Esophagus muscularis mucosa (tissue), 4 donors: ENCODE measurements at regions not wholly inside any gene's neighbourhood (a gene's known extent, or its start where the extent isn't known, plus 50 kb on each side); places are given as distances from the start of the nearest gene placed in this dataset.

Experiments used
- DNase-seq: peaks from one replicate; pipeline ENCODE4 v3.0.0-alpha.2; 2017; ENCODE audit errors: extremely low spot score
- H3K27ac ChIP-seq, 4 donors: fragments of 200-600 bp; sonication (generic); replicated peaks in 1 of 4; 1 replicate in 3 of 4; 2 replicates in 1 of 4; pipeline ENCODE4 v1.5.1; 2016 to 2019; ENCODE audit warnings: mild to moderate bottlenecking in 1 of 4
- H3K27me3 ChIP-seq, 4 donors: fragments of 200-600 bp; sonication (generic); one replicate each; pipeline versions ENCODE4 v1.5.1 to v1.6.0; 2016 to 2019
- H3K36me3 ChIP-seq, 4 donors: fragments of 200-600 bp; sonication (generic); one replicate each; pipeline ENCODE4 v1.5.1; 2016 to 2019
- H3K4me1 ChIP-seq, 4 donors: fragments of 200-600 bp; sonication (generic); one replicate each; pipeline ENCODE4 v1.5.1; 2016 to 2019
- H3K4me3 ChIP-seq, 4 donors: fragments of 200-600 bp; sonication (generic); 1 replicate in 2 of 4; 2 replicates in 2 of 4; pipeline ENCODE4 v1.5.1; 2016 to 2019; ENCODE audit warnings: mild to moderate bottlenecking in 4 of 4, moderate library complexity in 1 of 4
- H3K9me3 ChIP-seq, 4 donors: fragments of 200-600 bp; sonication (generic); 1 replicate in 3 of 4; 2 replicates in 1 of 4; pipeline ENCODE4 v1.5.1; 2016 to 2019
- CTCF ChIP-seq, 3 experiments: fragments of 200-600 bp in 2 of 3; fragments of 450-650 bp in 1 of 3; sonication (generic) in 2 of 3; IDR thresholded peaks; one replicate each; pipeline ENCODE4 v1.5.1; 2017 to 2019; ENCODE audit warnings: antibody characterized with exemption in 3 of 3, mild to moderate bottlenecking in 2 of 3, moderate library complexity in 1 of 3
- EP300 ChIP-seq: sonication (generic); formaldehyde crosslinking; IDR thresholded peaks from one replicate; pipeline ENCODE4 v1.6.1; 2017; ENCODE audit warnings: antibody characterized with exemption
- POLR2A ChIP-seq: fragments of 450-650 bp; IDR thresholded peaks from one replicate; pipeline ENCODE4 v1.6.1; 2017; ENCODE audit warnings: antibody characterized with exemption, moderate library complexity, mild to moderate bottlenecking, low read depth
- POLR2AphosphoS5 ChIP-seq, 2 donors: sonication (generic); formaldehyde crosslinking; IDR thresholded peaks; one replicate each; pipeline ENCODE4 v1.6.1; 2017; ENCODE audit warnings: antibody characterized with exemption in 2 of 2
- WGBS: methylation state at CpG from one replicate; pipeline ENCODE4 v1.1.5; 2018; 5-methylcytosine and 5-hydroxymethylcytosine counted together
- intact Hi-C: fragments of 100-400 bp; cut with DNase I; formaldehyde crosslinking; loops from one replicate; pipeline ENCODE4 v1.15.1; 2023

GRCh38 chr3:70740071-70740470, 427.6 kb upstream of the MDFIC2 start:
- Histone ChIP-seq H3K27ac (no peak overlapping the region), H3K4me1 (peaks cover 0 to 8% (median 0%) of the 10 kb centered on the region in 4 donors), H3K27me3 (no peaks in the 10 kb centered on the region), H3K9me3 (no peaks in the 10 kb centered on the region), H3K36me3 (no peaks in the 10 kb centered on the region), H3K4me3 (no peak overlapping the region)
- intact Hi-C loops, result no loop called here
- DNase-seq, result no peak
- TF ChIP-seq POLR2AphosphoS5 (IDR thresholded peaks at IDR 0.05) (no peak), EP300 (no peak), POLR2A (no peak), CTCF (IDR thresholded peaks at IDR 0.05) (no peak)
- WGBS, result 86% methylated on average over 1 of the region's 1 CpG

- peaks cover 0 to 8% (median 0%) of the 10 kb centered on the region in 4 donors for H3K4me1 ChIP-seq
- no peaks in the 10 kb centered on the region for H3K36me3 ChIP-seq
- H3K27me3 ChIP-seq, result no peaks in the 10 kb centered on the region
- 58% methylated on average over 4 of the region's 4 CpGs for WGBS
- no peak overlapping the region for H3K4me3 ChIP-seq
- TF ChIP-seq EP300 (no peak), POLR2AphosphoS5 (IDR thresholded peaks at IDR 0.05) (no peak), POLR2A (no peak), CTCF (IDR thresholded peaks at IDR 0.05) (no peak)
- H3K27ac ChIP-seq, result no peak overlapping the region
- H3K9me3 ChIP-seq, result no peaks in the 10 kb centered on the region
- intact Hi-C loops, result no loop called here
- DNase-seq, result no peak
Measured at GRCh38 chr3:70738291-70738681, 425.8 kb upstream of the MDFIC2 start.

- H3K4me1 ChIP-seq, result peaks cover 0 to 8% (median 0%) of the 10 kb centered on the region in 4 donors
- H3K27me3 ChIP-seq, result no peaks in the 10 kb centered on the region
- TF ChIP-seq CTCF (IDR thresholded peaks at IDR 0.05), result no peak
- TF ChIP-seq EP300, result no peak
- TF ChIP-seq POLR2AphosphoS5 (IDR thresholded peaks at IDR 0.05), result no peak
- TF ChIP-seq POLR2A, result no peak
- H3K4me3 ChIP-seq, result no peak overlapping the region
- no peaks in the 10 kb centered on the region for H3K36me3 ChIP-seq
- no peak overlapping the region for H3K27ac ChIP-seq
- DNase-seq, result no peak
- 51% methylated on average over 2 of the region's 2 CpGs for WGBS
- intact Hi-C loops, result no loop called here
- H3K9me3 ChIP-seq, result no peaks in the 10 kb centered on the region
Measured at GRCh38 chr3:70737666-70738290, 425.3 kb upstream of the MDFIC2 start.

- Histone ChIP-seq H3K4me1 (peaks cover 0 to 8% (median 0%) of the 10 kb centered on the region in 4 donors), H3K27me3 (no peaks in the 10 kb centered on the region), H3K36me3 (no peaks in the 10 kb centered on the region), H3K4me3 (no peak overlapping the region), H3K9me3 (no peaks in the 10 kb centered on the region), H3K27ac (peak overlapping the region in 1 of 4 donors; percentile 4)
- WGBS, result 65% methylated on average over 1 of the region's 1 CpG
- intact Hi-C loops, result no loop called here
- no peak for DNase-seq
- TF ChIP-seq CTCF (IDR thresholded peaks at IDR 0.05), result no peak
- no peak for TF ChIP-seq POLR2A
- TF ChIP-seq EP300, result no peak
- TF ChIP-seq POLR2AphosphoS5 (IDR thresholded peaks at IDR 0.05), result no peak
Measured at GRCh38 chr3:70736009-70736408, 423.6 kb upstream of the MDFIC2 start.

- H3K36me3 ChIP-seq, result no peaks in the 10 kb centered on the region
- H3K27me3 ChIP-seq, result no peaks in the 10 kb centered on the region
- TF ChIP-seq POLR2AphosphoS5 (IDR thresholded peaks at IDR 0.05), result no peak
- TF ChIP-seq EP300, result no peak
- no peak for TF ChIP-seq POLR2A
- no peak for TF ChIP-seq CTCF (IDR thresholded peaks at IDR 0.05)
- H3K4me1 ChIP-seq, result peaks cover 0 to 12% (median 0%) of the 10 kb centered on the region in 4 donors
- no peak overlapping the region for H3K4me3 ChIP-seq
- no peak for DNase-seq
- intact Hi-C loops, result loop anchor here (5.0 kb wide), 1 partner anchor 83 kb away; no protein-coding TSS in a partner anchor
- no peaks in the 10 kb centered on the region for H3K9me3 ChIP-seq
- WGBS, result 95% methylated on average over 3 of the region's 3 CpGs
- H3K27ac ChIP-seq, result no peak overlapping the region
Measured at GRCh38 chr3:70734756-70735155, 422.3 kb upstream of the MDFIC2 start.
